HL-60 (cell line): ENCODE measurements at regions not wholly inside any gene's neighbourhood (a gene's known extent, or its start where the extent isn't known, plus 50 kb on each side); places are given as distances from the start of the nearest gene placed in this dataset.

Experiments used
- DNase-seq, 2 experiments: peaks; one replicate each; pipeline ENCODE4 v3.0.0-alpha.2; 2010 to 2020; ENCODE audit warnings: low read depth in 1 of 2, low spot score in 1 of 2
- H3K27ac ChIP-seq: fragments of 250-450 bp; sonication (Bioruptor Pico); replicated peaks from 2 replicates; pipeline ENCODE4 v1.5.1; 2020; ENCODE audit warnings: mild to moderate bottlenecking, moderate library complexity
- H3K27me3 ChIP-seq: fragments of 250-450 bp; sonication (Bioruptor Pico); 2 replicates; pipeline ENCODE4 v1.5.1; 2021; ENCODE audit warnings: mild to moderate bottlenecking, moderate library complexity; ENCODE audit not compliant: insufficient read depth, poor library complexity, severe bottlenecking
- H3K4me3 ChIP-seq: replicated peaks from 2 replicates; pipeline ENCODE4 v1.5.1; 2011; ENCODE audit warnings: mild to moderate bottlenecking, control low read depth, low read length; ENCODE audit not compliant: insufficient read depth
- CTCF ChIP-seq: IDR thresholded peaks from one replicate; pipeline ENCODE4 v1.5.1; 2011; ENCODE audit warnings: low read length, control low read depth, inconsistent platforms; ENCODE audit not compliant: insufficient read depth
- GABPA ChIP-seq: IDR thresholded peaks from 2 replicates; pipeline ENCODE4 v1.6.1; 2012; ENCODE audit warnings: low read depth
- POLR2AphosphoS5 ChIP-seq: IDR thresholded peaks from 2 replicates; pipeline ENCODE4 v1.6.1; 2012; ENCODE audit warnings: low read depth
- REST ChIP-seq: IDR thresholded peaks from 2 replicates; pipeline ENCODE4 v1.6.1; 2012; ENCODE audit warnings: low read depth; ENCODE audit not compliant: insufficient replicate concordance
- SPI1 ChIP-seq: IDR thresholded peaks from 2 replicates; pipeline ENCODE4 v1.6.1; 2012; ENCODE audit warnings: low read depth, mild to moderate bottlenecking, borderline replicate concordance

GRCh38 chr13:64793131-64793530, 2437.0 kb downstream of the PCDH9 start:
- no peak overlapping the region for H3K27ac ChIP-seq
- no peaks in the 10 kb centered on the region for H3K27me3 ChIP-seq
- no peak overlapping the region for H3K4me3 ChIP-seq
- TF ChIP-seq GABPA (no peak), REST (no peak), SPI1 (no peak), CTCF (no peak), POLR2AphosphoS5 (no peak)
- no peak for DNase-seq

GRCh38 chr13:64791373-64791772, 2438.8 kb downstream of the PCDH9 start:
- Histone ChIP-seq H3K27me3 (no peaks in the 10 kb centered on the region), H3K27ac (no peak overlapping the region), H3K4me3 (no peak overlapping the region)
- DNase-seq = no peak
- no peak for TF ChIP-seq REST
- TF ChIP-seq CTCF = no peak
- TF ChIP-seq POLR2AphosphoS5 = no peak
- no peak for TF ChIP-seq GABPA
- TF ChIP-seq SPI1 = no peak

- no peak overlapping the region for H3K27ac ChIP-seq
- TF ChIP-seq GABPA (no peak), POLR2AphosphoS5 (no peak), REST (no peak), CTCF (no peak), SPI1 (no peak)
- H3K27me3 ChIP-seq = no peaks in the 10 kb centered on the region
- H3K4me3 ChIP-seq = no peak overlapping the region
- DNase-seq = no peak
These were observed 2447.7 kb downstream of the PCDH9 start for GRCh38 chr13:64782466-64782865.
